OCI-LY1 (cell line): ENCODE measurements at regions not wholly inside any gene's neighbourhood (a gene's known extent, or its start where the extent isn't known, plus 50 kb on each side); places are given as distances from the start of the nearest gene placed in this dataset.

ENCODE experiments used
- EZH2 ChIP-seq: fragments of 200-600 bp; sonication (generic), shearing (Covaris generic); IDR thresholded peaks from 2 replicates; pipeline ENCODE4 v1.8.0; 2017; ENCODE audit warnings: borderline replicate concordance, mixed run types, mild to moderate bottlenecking, antibody characterized with exemption, low read length, moderate library complexity, mixed read lengths
- TF ChIP-seq, protein P1 (sequence below): fragments of 200-600 bp; sonication (generic), shearing (Covaris generic); IDR thresholded peaks from 2 replicates; pipeline ENCODE4 v1.5.1; 2017; ENCODE audit warnings: mild to moderate bottlenecking, antibody characterized with exemption, low read length, moderate library complexity, mixed read lengths

DNA sequence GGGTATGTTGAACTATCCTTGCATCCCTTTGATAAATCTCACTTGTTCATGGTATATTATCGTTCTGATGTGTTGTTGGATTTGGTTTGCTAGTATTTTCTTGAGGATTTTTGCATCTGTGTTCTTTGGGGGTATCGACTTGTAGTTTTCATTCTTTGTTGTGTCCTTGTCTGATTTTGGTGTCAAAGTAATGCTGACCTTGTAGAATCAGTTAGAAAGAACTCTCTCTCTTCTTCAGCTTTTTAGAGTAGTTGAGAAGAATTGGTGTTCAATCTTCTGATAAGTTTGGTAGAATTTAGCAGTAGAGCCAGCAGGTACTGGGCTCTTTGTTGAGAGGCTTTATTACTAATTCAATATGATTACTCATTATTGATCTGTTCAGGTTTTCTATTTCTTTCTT lies 707.2 kb upstream of the LRFN5 start:
- TF ChIP-seq, protein P1, sequence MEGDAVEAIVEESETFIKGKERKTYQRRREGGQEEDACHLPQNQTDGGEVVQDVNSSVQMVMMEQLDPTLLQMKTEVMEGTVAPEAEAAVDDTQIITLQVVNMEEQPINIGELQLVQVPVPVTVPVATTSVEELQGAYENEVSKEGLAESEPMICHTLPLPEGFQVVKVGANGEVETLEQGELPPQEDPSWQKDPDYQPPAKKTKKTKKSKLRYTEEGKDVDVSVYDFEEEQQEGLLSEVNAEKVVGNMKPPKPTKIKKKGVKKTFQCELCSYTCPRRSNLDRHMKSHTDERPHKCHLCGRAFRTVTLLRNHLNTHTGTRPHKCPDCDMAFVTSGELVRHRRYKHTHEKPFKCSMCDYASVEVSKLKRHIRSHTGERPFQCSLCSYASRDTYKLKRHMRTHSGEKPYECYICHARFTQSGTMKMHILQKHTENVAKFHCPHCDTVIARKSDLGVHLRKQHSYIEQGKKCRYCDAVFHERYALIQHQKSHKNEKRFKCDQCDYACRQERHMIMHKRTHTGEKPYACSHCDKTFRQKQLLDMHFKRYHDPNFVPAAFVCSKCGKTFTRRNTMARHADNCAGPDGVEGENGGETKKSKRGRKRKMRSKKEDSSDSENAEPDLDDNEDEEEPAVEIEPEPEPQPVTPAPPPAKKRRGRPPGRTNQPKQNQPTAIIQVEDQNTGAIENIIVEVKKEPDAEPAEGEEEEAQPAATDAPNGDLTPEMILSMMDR = no peak
- no peak for TF ChIP-seq EZH2
